CD4-positive, alpha-beta memory T cell (primary cell): ENCODE measurements at regions not wholly inside any gene's neighbourhood (a gene's known extent, or its start where the extent isn't known, plus 50 kb on each side); places are given as distances from the start of the nearest gene placed in this dataset.
"Not testable (repeated sequence)": the region's sequence is repeated elsewhere in the genome, so short reads cannot be mapped to it uniquely, and the experiment has no call there.

Experiments
- CTCF ChIA-PET: fragments of 350-600 bp; sonication (Branson Sonifier 250); formaldehyde crosslinking; loops from one replicate; lab custom pipeline; 2021; ENCODE audit warnings: inconsistent platforms; ENCODE audit not compliant: partially characterized antibody; lab: Charles Lee
- POLR2A ChIA-PET: fragments of 350-600 bp; sonication (Branson Sonifier 250); formaldehyde crosslinking; loops from one replicate; lab custom pipeline; 2021; ENCODE audit not compliant: partially characterized antibody; lab: Charles Lee
- DNase-seq, 5 donors: peaks; one replicate each; pipeline versions ENCODE4 v3.0.0 to v3.0.0-alpha.2; 2020 to 2022; ENCODE audit warnings: mixed read lengths in 1 of 5
- H3K27ac ChIP-seq: one replicate; pipeline ENCODE4 v1.7.0; 2013; ENCODE audit warnings: low read depth, low read length
- H3K27me3 ChIP-seq: 2 replicates; pipeline ENCODE4 v1.7.0; 2013; ENCODE audit warnings: mild to moderate bottlenecking, low read length, moderate library complexity; ENCODE audit not compliant: insufficient read depth
- H3K36me3 ChIP-seq: 2 replicates; pipeline ENCODE4 v1.7.0; 2013; ENCODE audit warnings: mild to moderate bottlenecking, low read length, moderate library complexity; ENCODE audit not compliant: insufficient read depth
- H3K4me1 ChIP-seq: 2 replicates; pipeline ENCODE4 v1.7.0; 2013; ENCODE audit warnings: mild to moderate bottlenecking, low read length, moderate library complexity; ENCODE audit not compliant: insufficient read depth
- H3K4me3 ChIP-seq, 2 donors: one replicate each; pipeline ENCODE4 v1.7.0; 2013; ENCODE audit warnings: low read length in 2 of 2, mild to moderate bottlenecking in 1 of 2
- H3K9me3 ChIP-seq, 2 donors: one replicate each; pipeline ENCODE4 v1.7.0; 2013; ENCODE audit warnings: low read length in 2 of 2, control low read depth in 1 of 2; ENCODE audit not compliant: control insufficient read depth in 1 of 2
- H3K27ac Mint-ChIP-seq, 7 donors: one replicate each; pipeline ENCODE4 v1.8.0; 2020 to 2021; ENCODE audit warnings: mixed read lengths in 7 of 7, mild to moderate bottlenecking in 6 of 7, inconsistent platforms in 3 of 7, moderate library complexity in 3 of 7
- H3K27me3 Mint-ChIP-seq, 2 donors: one replicate each; pipeline ENCODE4 v1.8.0; 2020 to 2021; ENCODE audit warnings: mixed read lengths in 2 of 2
- H3K36me3 Mint-ChIP-seq, 2 donors: one replicate each; pipeline ENCODE4 v1.8.0; 2020 to 2021; ENCODE audit warnings: mixed read lengths in 2 of 2, inconsistent platforms in 1 of 2, mild to moderate bottlenecking in 1 of 2
- H3K4me1 Mint-ChIP-seq, 4 donors: one replicate each; pipeline ENCODE4 v1.8.0; 2020 to 2021; ENCODE audit warnings: mixed read lengths in 4 of 4, mild to moderate bottlenecking in 1 of 4
- H3K4me3 Mint-ChIP-seq, 8 donors: one replicate each; pipeline ENCODE4 v1.8.0; 2020 to 2021; ENCODE audit warnings: mixed read lengths in 8 of 8, mild to moderate bottlenecking in 7 of 8, moderate library complexity in 6 of 8, inconsistent platforms in 3 of 8
- H3K9me3 Mint-ChIP-seq, 8 donors: one replicate each; pipeline ENCODE4 v1.8.0; 2020 to 2021; ENCODE audit warnings: mixed read lengths in 8 of 8, mild to moderate bottlenecking in 5 of 8, inconsistent platforms in 3 of 8, moderate library complexity in 1 of 8
- intact Hi-C: fragments of 100-400 bp; cut with micrococcal nuclease; formaldehyde crosslinking; loops from one replicate; pipeline ENCODE4 v1.15.1; 2023

GRCh38 chr1:61543498-61543897, 181.4 kb downstream of the TM2D1 start:
- DNase-seq, H3K27ac Mint-ChIP-seq, H3K4me1 Mint-ChIP-seq, H3K27ac ChIP-seq, intact Hi-C loops, H3K27me3 Mint-ChIP-seq, H3K9me3 ChIP-seq, H3K36me3 ChIP-seq, H3K4me3 ChIP-seq, POLR2A ChIA-PET, H3K4me1 ChIP-seq, H3K4me3 Mint-ChIP-seq, CTCF ChIA-PET, H3K27me3 ChIP-seq, H3K36me3 Mint-ChIP-seq: not testable (repeated sequence)
- H3K9me3 Mint-ChIP-seq = peaks cover 0 to 10% (median 3%) of the 10 kb centered on the region in 8 donors

GRCh38 chr1:61539720-61540462, 185.1 kb downstream of the TM2D1 start:
- Histone ChIP-seq H3K27me3 (no peaks in the 10 kb centered on the region), H3K4me1 (no peaks in the 10 kb centered on the region)
- no peaks in the 10 kb centered on the region for H3K36me3 Mint-ChIP-seq

GRCh38 chr1:61538228-61538627, 186.7 kb downstream of the TM2D1 start:
- Histone ChIP-seq H3K4me1 (no peaks in the 10 kb centered on the region), H3K27me3 (no peaks in the 10 kb centered on the region), H3K9me3 (no peaks in the 10 kb centered on the region), H3K36me3 (no peaks in the 10 kb centered on the region), H3K4me3 (no peak overlapping the region), H3K27ac (no peak overlapping the region)
- intact Hi-C loops = no loop called here
- POLR2A ChIA-PET = no interaction called here
- Mint-ChIP-seq H3K4me1 (peaks cover 0 to 3% (median 0%) of the 10 kb centered on the region in 4 donors), H3K27me3 (peaks cover 0 to 1% of the 10 kb centered on the region in 2 donors), H3K4me3 (no peak overlapping the region), H3K36me3 (no peaks in the 10 kb centered on the region), H3K9me3 (peaks cover 0 to 8% (median 0%) of the 10 kb centered on the region in 8 donors), H3K27ac (no peak overlapping the region)
- CTCF ChIA-PET = no interaction called here
- no peak for DNase-seq

More at GRCh38 chr1:61539720-61540462, 185.1 kb downstream of the TM2D1 start:
- Histone ChIP-seq H3K4me3 (no peak overlapping the region), H3K9me3 (no peaks in the 10 kb centered on the region), H3K36me3 (no peaks in the 10 kb centered on the region), H3K27ac (no peak overlapping the region)
- no peak overlapping the region for H3K4me3 Mint-ChIP-seq
- H3K9me3 Mint-ChIP-seq = peaks cover 0 to 10% (median 3%) of the 10 kb centered on the region in 8 donors
- peaks cover 0 to 1% of the 10 kb centered on the region in 2 donors for H3K27me3 Mint-ChIP-seq
- intact Hi-C loops = no loop called here
- no peak for DNase-seq
- no peak overlapping the region for H3K27ac Mint-ChIP-seq
- peaks cover 0 to 5% (median under 1%) of the 10 kb centered on the region in 4 donors for H3K4me1 Mint-ChIP-seq
- ChIA-PET CTCF (no interaction called here), POLR2A (no interaction called here)

GRCh38 chr1:61536174-61537108, 188.5 kb downstream of the TM2D1 start:
- ChIA-PET POLR2A (no interaction called here), CTCF (no interaction called here)
- Mint-ChIP-seq H3K27ac (peak overlapping the region in 1 of 7 donors; percentile 5), H3K36me3 (no peaks in the 10 kb centered on the region), H3K9me3 (peaks cover 0 to 2% (median 0%) of the 10 kb centered on the region in 8 donors), H3K27me3 (peaks cover 0 to 1% of the 10 kb centered on the region in 2 donors), H3K4me1 (peaks cover 0 to 3% (median 0%) of the 10 kb centered on the region in 4 donors), H3K4me3 (no peak overlapping the region)
- intact Hi-C loops = no loop called here
- Histone ChIP-seq H3K4me1 (no peaks in the 10 kb centered on the region), H3K9me3 (no peaks in the 10 kb centered on the region), H3K27ac (no peak overlapping the region), H3K27me3 (no peaks in the 10 kb centered on the region), H3K36me3 (no peaks in the 10 kb centered on the region), H3K4me3 (no peak overlapping the region)
- DNase-seq = no peak

GRCh38 chr1:61534847-61535246, 190.1 kb downstream of the TM2D1 start:
- ChIA-PET CTCF (no interaction called here), POLR2A (no interaction called here)
- no peaks in the 10 kb centered on the region for H3K9me3 ChIP-seq
- no peak overlapping the region for H3K27ac ChIP-seq
- Mint-ChIP-seq H3K4me1 (peaks cover 0 to 3% (median 0%) of the 10 kb centered on the region in 4 donors), H3K36me3 (no peaks in the 10 kb centered on the region), H3K27ac (no peak overlapping the region), H3K27me3 (peaks cover 1 to 2% of the 10 kb centered on the region in 2 donors), H3K4me3 (no peak overlapping the region), H3K9me3 (no peaks in the 10 kb centered on the region)
- no peak for DNase-seq
- no peaks in the 10 kb centered on the region for H3K27me3 ChIP-seq
- H3K4me1 ChIP-seq = no peaks in the 10 kb centered on the region
- no peak overlapping the region for H3K4me3 ChIP-seq
- no peaks in the 10 kb centered on the region for H3K36me3 ChIP-seq
- intact Hi-C loops = no loop called here

GRCh38 chr1:61533546-61533945, 191.4 kb downstream of the TM2D1 start:
- no peaks in the 10 kb centered on the region for H3K27me3 ChIP-seq
- POLR2A ChIA-PET = no interaction called here

GRCh38 chr1:61531716-61532115, 193.2 kb downstream of the TM2D1 start:
- Mint-ChIP-seq H3K4me3 (no peak overlapping the region), H3K4me1 (peaks cover 0 to 3% (median 0%) of the 10 kb centered on the region in 4 donors), H3K27me3 (peaks cover 2 to 4% of the 10 kb centered on the region in 2 donors), H3K9me3 (no peaks in the 10 kb centered on the region), H3K36me3 (no peaks in the 10 kb centered on the region), H3K27ac (no peak overlapping the region)
- Histone ChIP-seq H3K4me3 (no peak overlapping the region), H3K9me3 (no peaks in the 10 kb centered on the region), H3K27ac (no peak overlapping the region), H3K27me3 (no peaks in the 10 kb centered on the region), H3K4me1 (no peaks in the 10 kb centered on the region), H3K36me3 (no peaks in the 10 kb centered on the region)
- ChIA-PET CTCF (no interaction called here), POLR2A (no interaction called here)
- no peak for DNase-seq
- intact Hi-C loops = no loop called here

More at GRCh38 chr1:61533546-61533945, 191.4 kb downstream of the TM2D1 start:
- CTCF ChIA-PET = no interaction called here
- Histone ChIP-seq H3K4me3 (no peak overlapping the region), H3K4me1 (no peaks in the 10 kb centered on the region), H3K9me3 (no peaks in the 10 kb centered on the region), H3K27ac (no peak overlapping the region), H3K36me3 (no peaks in the 10 kb centered on the region)
- Mint-ChIP-seq H3K36me3 (no peaks in the 10 kb centered on the region), H3K27ac (no peak overlapping the region), H3K4me1 (peaks cover 0 to 3% (median 0%) of the 10 kb centered on the region in 4 donors), H3K4me3 (no peak overlapping the region), H3K9me3 (no peaks in the 10 kb centered on the region), H3K27me3 (peaks cover 0 to 2% of the 10 kb centered on the region in 2 donors)
- intact Hi-C loops = no loop called here
- DNase-seq = no peak
